ENCODE measurements at regions not wholly inside any gene's neighbourhood (a gene's known extent, or its start where the extent isn't known, plus 50 kb on each side); places are given as distances from the start of the nearest gene placed in this dataset.

GRCh38 chr21:16500271-16500670 lies 770.5 kb downstream of the USP25 start:
- no peak for TF ChIP-seq CTCF (IDR thresholded peaks at IDR 0.05; ENCODE audit: low read depth, low read length, missing control alignments)
- no peak for DNase-seq (ENCODE audit: low read depth)
- no peak overlapping the region for H3K4me3 ChIP-seq (ENCODE audit: low read depth, low read length)
- in situ Hi-C loops (cut with HindIII; ENCODE audit: low sequenced_read_pairs) = no loop called here

GRCh38 chr21:16502273-16502672 lies 772.5 kb downstream of the USP25 start:
- no peak for DNase-seq (ENCODE audit: low read depth)
- no peak overlapping the region for H3K4me3 ChIP-seq (ENCODE audit: low read depth, low read length)
- in situ Hi-C loops (cut with HindIII; ENCODE audit: low sequenced_read_pairs) = no loop called here
- TF ChIP-seq CTCF (IDR thresholded peaks at IDR 0.05; ENCODE audit: low read depth, low read length, missing control alignments) = no peak

- TF ChIP-seq CTCF (IDR thresholded peaks at IDR 0.05; ENCODE audit: low read depth, low read length, missing control alignments) = no peak
- DNase-seq (ENCODE audit: low read depth) = no peak
- in situ Hi-C loops (cut with HindIII; ENCODE audit: low sequenced_read_pairs) = no loop called here
- H3K4me3 ChIP-seq (ENCODE audit: low read depth, low read length) = no peak overlapping the region
Measured at GRCh38 chr21:16502897-16503296, 773.1 kb downstream of the USP25 start.

- DNase-seq (ENCODE audit: low read depth) = peak; percentile 20
- no peak for TF ChIP-seq CTCF (IDR thresholded peaks at IDR 0.05; ENCODE audit: low read depth, low read length, missing control alignments)
- in situ Hi-C loops (cut with HindIII; ENCODE audit: low sequenced_read_pairs) = no loop called here
- H3K4me3 ChIP-seq (ENCODE audit: low read depth, low read length) = no peak overlapping the region
Measured at GRCh38 chr21:16504281-16504680, 774.5 kb downstream of the USP25 start.

GRCh38 chr21:16504766-16505165 lies 775.0 kb downstream of the USP25 start:
- no peak for TF ChIP-seq CTCF (IDR thresholded peaks at IDR 0.05; ENCODE audit: low read depth, low read length, missing control alignments)
- in situ Hi-C loops (cut with HindIII; ENCODE audit: low sequenced_read_pairs) = no loop called here
- no peak for DNase-seq (ENCODE audit: low read depth)
- H3K4me3 ChIP-seq (ENCODE audit: low read depth, low read length) = no peak overlapping the region

GRCh38 chr21:16509476-16509875 lies 779.7 kb downstream of the USP25 start:
- DNase-seq (ENCODE audit: low read depth) = peak; percentile 94
- in situ Hi-C loops (cut with HindIII; ENCODE audit: low sequenced_read_pairs) = no loop called here
- H3K4me3 ChIP-seq (ENCODE audit: low read depth, low read length) = no peak overlapping the region
- TF ChIP-seq CTCF (IDR thresholded peaks at IDR 0.05; ENCODE audit: low read depth, low read length, missing control alignments) = no peak

- in situ Hi-C loops (cut with HindIII; ENCODE audit: low sequenced_read_pairs) = no loop called here
- no peak for TF ChIP-seq CTCF (IDR thresholded peaks at IDR 0.05; ENCODE audit: low read depth, low read length, missing control alignments)
- DNase-seq (ENCODE audit: low read depth) = peak; percentile 86
- no peak overlapping the region for H3K4me3 ChIP-seq (ENCODE audit: low read depth, low read length)
Measured at GRCh38 chr21:16514316-16514715, 784.5 kb downstream of the USP25 start.

All from astrocyte of the cerebellum (primary cell).